Uterus (tissue), 2 donors: ENCODE measurements at regions not wholly inside any gene's neighbourhood (a gene's known extent, or its start where the extent isn't known, plus 50 kb on each side); places are given as distances from the start of the nearest gene placed in this dataset.

ENCODE experiments used
- POLR2A ChIP-seq, 2 donors: fragments of 450-650 bp; IDR thresholded peaks; one replicate each; pipeline ENCODE4 v1.6.1; 2016; ENCODE audit warnings: antibody characterized with exemption in 2 of 2, mild to moderate bottlenecking in 1 of 2, moderate library complexity in 1 of 2
- TF ChIP-seq, protein P1 (sequence below), 4 experiments: fragments of 200-600 bp in 2 of 4; fragments of 450-650 bp in 2 of 4; sonication (generic) in 2 of 4; IDR thresholded peaks; one replicate each; pipeline ENCODE4 v1.5.1; 2016 to 2019; ENCODE audit warnings: antibody characterized with exemption in 4 of 4, mild to moderate bottlenecking in 2 of 4, moderate library complexity in 1 of 4

DNA sequence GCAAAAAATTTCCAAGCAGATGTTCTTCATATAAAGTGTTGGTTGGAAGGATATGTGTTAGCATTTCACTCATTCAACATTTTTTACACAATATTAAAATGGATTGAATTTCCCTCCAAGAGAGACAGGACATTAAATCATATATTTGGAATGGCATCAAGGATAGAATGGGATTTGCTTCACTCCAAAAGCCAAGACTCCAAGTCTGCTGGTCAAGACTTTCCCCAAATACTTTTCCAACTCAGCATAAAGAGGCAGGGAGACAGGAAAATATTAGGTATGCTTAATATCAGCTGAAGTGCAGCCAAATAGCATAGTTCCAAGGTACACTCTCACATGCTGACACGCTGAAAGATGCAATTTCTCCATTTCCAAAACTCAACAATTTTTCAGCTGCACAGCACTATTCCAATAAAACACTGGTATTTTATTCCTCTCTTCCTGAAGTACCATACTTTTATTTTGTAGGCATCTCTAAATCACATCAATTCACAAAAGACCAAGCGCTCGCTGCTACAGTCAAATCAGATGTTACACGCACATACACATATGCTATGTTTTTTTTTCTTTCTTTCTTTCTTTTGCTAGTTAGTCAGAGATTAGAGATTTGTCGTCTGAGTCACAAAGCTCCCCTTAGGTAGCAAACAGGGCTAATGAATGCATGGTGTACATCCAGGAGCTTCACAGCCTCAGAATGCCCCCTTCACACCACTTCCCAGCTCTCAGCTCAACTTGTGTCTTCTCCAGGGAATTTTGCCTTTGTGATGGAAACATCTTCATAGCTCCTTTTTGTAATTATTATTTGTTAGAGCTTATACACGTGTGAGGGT, 1033.8 kb upstream of the AUTS2 start:
- TF ChIP-seq, protein P1, sequence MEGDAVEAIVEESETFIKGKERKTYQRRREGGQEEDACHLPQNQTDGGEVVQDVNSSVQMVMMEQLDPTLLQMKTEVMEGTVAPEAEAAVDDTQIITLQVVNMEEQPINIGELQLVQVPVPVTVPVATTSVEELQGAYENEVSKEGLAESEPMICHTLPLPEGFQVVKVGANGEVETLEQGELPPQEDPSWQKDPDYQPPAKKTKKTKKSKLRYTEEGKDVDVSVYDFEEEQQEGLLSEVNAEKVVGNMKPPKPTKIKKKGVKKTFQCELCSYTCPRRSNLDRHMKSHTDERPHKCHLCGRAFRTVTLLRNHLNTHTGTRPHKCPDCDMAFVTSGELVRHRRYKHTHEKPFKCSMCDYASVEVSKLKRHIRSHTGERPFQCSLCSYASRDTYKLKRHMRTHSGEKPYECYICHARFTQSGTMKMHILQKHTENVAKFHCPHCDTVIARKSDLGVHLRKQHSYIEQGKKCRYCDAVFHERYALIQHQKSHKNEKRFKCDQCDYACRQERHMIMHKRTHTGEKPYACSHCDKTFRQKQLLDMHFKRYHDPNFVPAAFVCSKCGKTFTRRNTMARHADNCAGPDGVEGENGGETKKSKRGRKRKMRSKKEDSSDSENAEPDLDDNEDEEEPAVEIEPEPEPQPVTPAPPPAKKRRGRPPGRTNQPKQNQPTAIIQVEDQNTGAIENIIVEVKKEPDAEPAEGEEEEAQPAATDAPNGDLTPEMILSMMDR (IDR thresholded peaks at IDR 0.05): no peak
- no peak for TF ChIP-seq POLR2A (IDR thresholded peaks at IDR 0.05)
